SK-N-MC (cell line): ENCODE measurements at regions not wholly inside any gene's neighbourhood (a gene's known extent, or its start where the extent isn't known, plus 50 kb on each side); places are given as distances from the start of the nearest gene placed in this dataset.

Source experiments
- EZH2 ChIP-seq: fragments of 200-600 bp; sonication (generic); IDR thresholded peaks from one replicate; pipeline ENCODE4 v1.6.1; 2017; ENCODE audit warnings: antibody characterized with exemption
- POLR2AphosphoS5 ChIP-seq: IDR thresholded peaks from 2 replicates; pipeline ENCODE4 v1.6.1; 2012; ENCODE audit warnings: mild to moderate bottlenecking, low read depth, low read length, borderline replicate concordance

- TF ChIP-seq POLR2AphosphoS5 (no peak), EZH2 (no peak)
Measured at GRCh38 chr10:129032372-129033313, 434.4 kb upstream of the MGMT start.
